HS-27A (cell line): ENCODE measurements at regions not wholly inside any gene's neighbourhood (a gene's known extent, or its start where the extent isn't known, plus 50 kb on each side); places are given as distances from the start of the nearest gene placed in this dataset.
"Not testable (repeated sequence)": the region's sequence is repeated elsewhere in the genome, so short reads cannot be mapped to it uniquely, and the experiment has no call there.

Experiments
- DNase-seq: peaks from one replicate; pipeline ENCODE4 v3.0.0-alpha.2; 2012; ENCODE audit warnings: low read depth, missing footprints

- DNase-seq: no peak
These were observed 150.1 kb downstream of the NAA11 start for GRCh38 chr4:79175716-79176115.

GRCh38 chr4:79174490-79175252, 151.2 kb downstream of the NAA11 start:
- DNase-seq: no peak

GRCh38 chr4:79173186-79173585, 152.7 kb downstream of the NAA11 start:
- no peak for DNase-seq

GRCh38 chr4:79170077-79170476, 155.8 kb downstream of the NAA11 start:
- no peak for DNase-seq

- no peak for DNase-seq
These were observed 160.8 kb downstream of the NAA11 start for GRCh38 chr4:79164907-79165610.

- DNase-seq: no peak
These were observed 161.8 kb downstream of the NAA11 start for GRCh38 chr4:79163981-79164490.

GRCh38 chr4:79160962-79161361, 164.9 kb downstream of the NAA11 start:
- no peak for DNase-seq

- not testable (repeated sequence) for DNase-seq
These were observed 167.2 kb downstream of the NAA11 start for GRCh38 chr4:79158705-79159104.

GRCh38 chr4:79155336-79155735, 170.5 kb downstream of the NAA11 start:
- DNase-seq: no peak

- DNase-seq: no peak
These were observed 174.9 kb downstream of the NAA11 start for GRCh38 chr4:79150820-79151416.

GRCh38 chr4:79148369-79148768, 177.5 kb downstream of the NAA11 start:
- DNase-seq: no peak

GRCh38 chr4:79147251-79147650, 178.6 kb downstream of the NAA11 start:
- no peak for DNase-seq

- no peak for DNase-seq
These were observed 184.3 kb downstream of the NAA11 start for GRCh38 chr4:79141530-79141929.

GRCh38 chr4:79134767-79135166, 191.1 kb downstream of the NAA11 start:
- no peak for DNase-seq

GRCh38 chr4:79132826-79133225, 193.0 kb downstream of the NAA11 start:
- DNase-seq: no peak

GRCh38 chr4:79121875-79122358, 182.7 kb upstream of the PAQR3 start:
- no peak for DNase-seq

GRCh38 chr4:79121223-79121622, 182.0 kb upstream of the PAQR3 start:
- no peak for DNase-seq

GRCh38 chr4:79117051-79117450, 177.8 kb upstream of the PAQR3 start:
- DNase-seq: not testable (repeated sequence)

GRCh38 chr4:79107014-79107413, 167.8 kb upstream of the PAQR3 start:
- DNase-seq: no peak

GRCh38 chr4:79088946-79089691, 149.9 kb upstream of the PAQR3 start:
- no peak for DNase-seq

- no peak for DNase-seq
These were observed 147.8 kb upstream of the PAQR3 start for GRCh38 chr4:79087071-79087470.

GRCh38 chr4:79083406-79084010, 144.3 kb upstream of the PAQR3 start:
- no peak for DNase-seq
